ENCODE measurements at regions not wholly inside any gene's neighbourhood (a gene's known extent, or its start where the extent isn't known, plus 50 kb on each side); places are given as distances from the start of the nearest gene placed in this dataset.
"Not testable (repeated sequence)": the region's sequence is repeated elsewhere in the genome, so short reads cannot be mapped to it uniquely, and the experiment has no call there.

- DNase-seq: no peak
These were observed 1942.6 kb downstream of the PCDH7 start for GRCh38 chr4:32662803-32663202.

DNA sequence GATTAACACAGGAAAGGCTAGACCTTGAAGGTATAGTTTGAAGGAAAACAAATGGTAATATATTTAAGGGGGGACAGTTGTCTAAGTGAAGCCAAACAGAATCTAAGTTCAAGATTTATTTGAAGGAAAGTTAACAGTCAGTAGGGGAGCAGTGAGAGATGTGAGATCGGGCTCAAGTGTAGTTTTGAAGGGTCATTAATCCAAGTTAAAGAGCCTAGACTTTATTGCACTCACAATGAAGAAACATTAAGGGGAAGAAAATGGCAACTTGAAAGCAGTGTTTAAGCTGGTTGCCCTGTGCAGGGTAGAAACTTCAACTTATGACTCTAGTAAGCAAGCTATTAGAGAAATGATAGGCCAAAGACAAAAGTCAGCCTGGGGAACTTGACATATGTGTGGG is 1952.2 kb downstream of the PCDH7 start:
- DNase-seq: no peak

GRCh38 chr4:32680946-32681345 is 1960.8 kb downstream of the PCDH7 start:
- no peak for DNase-seq

DNA sequence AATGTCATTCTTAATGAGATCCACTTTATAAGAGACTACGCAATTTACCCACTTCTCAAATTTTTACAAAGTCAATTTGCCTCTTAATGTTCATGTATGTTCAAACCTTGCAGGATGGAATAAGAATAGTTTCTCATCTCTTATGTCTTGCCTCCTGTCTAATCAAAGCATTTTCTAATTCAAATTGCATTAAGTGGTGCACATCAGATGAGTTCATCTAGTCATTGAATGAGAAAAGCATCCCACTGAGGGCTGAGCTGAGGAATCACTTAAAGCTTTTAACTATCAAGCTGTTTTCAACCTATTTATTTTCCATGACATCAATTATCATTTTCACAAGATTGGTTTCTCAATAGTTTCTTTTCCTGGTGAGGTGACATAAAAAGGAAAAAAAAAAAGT is 1964.0 kb downstream of the PCDH7 start:
- DNase-seq: no peak

GRCh38 chr4:32686123-32686522 is 1966.0 kb downstream of the PCDH7 start:
- DNase-seq: no peak

DNA sequence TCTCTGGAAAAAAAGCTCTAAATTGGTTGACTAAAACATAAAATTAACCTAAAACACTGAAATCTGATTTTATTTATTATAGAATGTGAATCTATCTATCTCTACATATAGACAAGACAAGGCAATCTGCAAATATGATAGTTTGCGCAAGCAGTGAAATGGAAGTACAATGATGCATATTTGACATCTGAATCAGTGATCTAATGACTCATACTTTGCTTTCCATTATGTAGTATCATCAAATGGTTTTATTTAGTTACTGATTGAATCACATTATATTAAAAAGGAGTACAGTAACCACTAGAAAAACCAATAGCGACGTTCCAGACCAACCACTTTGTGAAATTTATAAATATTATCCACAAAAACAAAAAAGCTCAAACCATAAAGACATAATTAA is 1969.3 kb downstream of the PCDH7 start:
- DNase-seq: no peak

GRCh38 chr4:32697281-32697814 is 1977.2 kb downstream of the PCDH7 start:
- DNase-seq: no peak

- no peak for DNase-seq
These were observed 1980.7 kb downstream of the PCDH7 start for GRCh38 chr4:32700838-32701237.

- DNase-seq: no peak
These were observed 1986.7 kb downstream of the PCDH7 start for GRCh38 chr4:32706893-32707292.

DNA sequence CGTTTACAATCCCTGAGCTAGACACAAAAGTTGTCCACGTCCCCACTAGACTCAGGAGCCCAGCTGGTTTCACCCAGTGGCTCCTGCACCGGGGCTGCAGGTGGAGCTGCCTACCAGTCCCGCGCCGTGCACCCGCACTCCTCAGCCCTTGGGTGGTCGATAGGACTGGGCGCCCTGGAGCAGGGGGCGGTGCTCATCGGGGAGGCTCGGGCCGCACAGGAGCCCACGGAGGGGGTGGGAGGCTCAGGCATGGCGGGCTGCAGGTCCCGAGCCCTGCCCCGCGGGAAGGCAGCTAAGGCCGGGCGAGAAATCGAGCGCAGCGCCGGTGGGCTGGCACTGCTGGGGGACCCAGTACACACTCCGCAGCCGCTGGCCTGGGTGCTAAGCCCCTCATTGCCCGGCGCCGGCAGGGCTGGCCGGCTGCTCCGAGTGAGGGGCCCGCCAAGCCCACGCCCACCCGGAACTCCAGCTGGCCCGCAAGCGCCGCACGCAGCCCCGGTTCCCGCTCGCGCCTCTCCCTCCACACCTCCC is 1996.0 kb downstream of the PCDH7 start:
- DNase-seq: not testable (repeated sequence)

DNA sequence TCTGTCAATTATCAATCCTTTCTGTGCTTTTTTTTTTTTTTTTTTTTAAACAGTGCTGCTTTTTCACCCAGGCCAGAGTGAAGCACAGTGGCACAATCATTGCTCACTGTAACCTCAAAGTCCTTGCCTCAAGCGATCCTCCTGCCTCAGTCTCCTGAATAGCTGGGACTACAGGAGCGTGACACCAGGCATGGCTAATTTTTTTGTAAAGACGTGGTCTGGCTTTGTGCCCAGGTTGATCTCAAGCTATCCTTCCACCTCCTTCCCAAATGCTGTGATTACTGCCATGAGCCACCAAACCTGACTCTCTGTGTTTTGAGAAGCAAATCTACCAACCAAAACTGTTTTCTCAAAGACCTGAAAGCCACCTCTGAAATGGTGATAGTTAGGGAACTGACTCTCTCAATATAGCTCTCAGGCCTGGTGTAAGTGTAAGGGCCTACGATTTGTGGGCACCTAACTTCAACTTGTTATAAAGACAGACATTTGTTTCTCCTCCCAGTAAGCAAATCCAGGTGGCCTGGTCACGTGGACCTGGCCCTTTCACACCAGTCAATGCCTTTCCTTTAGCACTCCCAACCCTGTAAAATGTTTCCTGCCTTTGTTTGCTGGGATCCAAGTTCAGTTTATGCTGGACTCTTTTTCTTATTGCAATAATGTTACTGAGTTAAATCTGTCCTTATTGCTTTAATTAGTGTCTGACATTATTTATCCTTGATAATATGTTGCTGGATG is 2015.9 kb downstream of the PCDH7 start:
- DNase-seq: no peak

DNA sequence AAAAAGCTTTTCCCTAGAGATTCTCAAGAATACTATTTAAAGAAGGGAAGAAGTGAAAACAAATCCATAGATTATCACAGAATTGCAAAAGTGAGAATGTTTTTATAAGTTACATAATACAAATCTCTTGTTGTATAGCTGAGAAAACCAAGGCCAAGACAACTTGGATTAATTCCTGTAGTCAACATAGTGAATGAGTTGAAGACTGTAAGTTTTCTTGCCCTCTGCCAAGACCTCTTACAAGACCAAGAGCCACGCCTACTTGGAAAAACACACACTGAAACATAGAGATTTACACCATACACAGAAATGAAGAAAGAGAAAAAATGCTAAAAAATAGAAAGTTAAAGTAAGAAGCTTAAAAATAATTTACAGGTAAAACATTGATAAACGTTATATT is 2024.0 kb downstream of the PCDH7 start:
- DNase-seq: no peak

GRCh38 chr4:32745351-32745750 is 2025.2 kb downstream of the PCDH7 start:
- DNase-seq: no peak

GRCh38 chr4:32748061-32748460 is 2027.9 kb downstream of the PCDH7 start:
- DNase-seq: no peak

GRCh38 chr4:32748498-32748897 is 2028.3 kb downstream of the PCDH7 start:
- DNase-seq: no peak

DNA sequence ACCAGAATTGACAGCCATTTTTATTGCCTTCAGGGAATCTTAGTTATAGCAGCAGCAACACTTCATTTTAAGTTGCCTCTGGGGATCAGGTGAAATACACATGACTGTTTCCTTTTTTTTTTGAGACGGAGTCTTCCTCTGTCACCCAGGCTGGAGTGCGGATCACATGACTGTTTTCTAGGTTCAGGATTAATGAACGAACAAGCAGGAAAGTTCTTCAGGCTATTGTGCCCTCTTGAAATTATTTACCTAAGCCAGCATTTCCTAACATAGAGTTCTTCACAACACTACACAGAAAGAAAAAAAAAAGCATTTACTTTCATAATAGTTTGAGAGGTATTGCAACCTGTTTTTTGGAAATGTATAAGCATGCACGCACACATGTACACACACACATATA is 2032.8 kb downstream of the PCDH7 start:
- DNase-seq: no peak

DNA sequence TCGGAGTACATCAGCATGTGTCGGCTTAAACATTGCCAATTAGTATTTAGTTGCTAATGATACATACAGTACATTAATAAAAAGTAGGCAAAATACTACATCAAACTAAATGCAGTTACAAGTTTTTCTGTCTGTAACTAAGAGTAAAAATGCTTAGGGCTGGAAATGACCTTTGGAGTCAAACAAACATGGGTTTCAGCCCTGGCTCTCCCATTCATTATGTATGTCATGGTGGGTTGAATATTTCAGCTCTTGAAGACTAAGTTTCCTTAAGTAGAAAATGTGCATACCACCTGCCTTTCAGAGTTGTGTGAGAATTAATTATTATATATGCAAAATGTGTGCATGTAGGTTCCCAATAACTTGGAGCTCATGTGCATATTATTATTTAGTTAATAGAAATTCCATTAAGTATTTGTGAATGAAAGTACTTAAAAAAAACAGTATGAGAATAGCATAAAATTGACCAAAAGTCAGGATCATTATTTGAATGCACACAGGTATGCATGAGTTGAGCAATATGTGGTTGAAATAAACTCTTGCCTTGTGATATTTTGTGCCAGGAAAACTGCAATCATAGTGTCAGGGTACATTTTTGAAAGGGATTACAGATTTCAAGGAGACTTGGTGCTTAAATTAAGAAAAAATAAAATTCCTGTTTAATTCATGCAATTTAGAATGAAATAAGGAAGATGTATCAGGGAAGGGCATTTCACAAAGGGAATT is 2048.7 kb downstream of the PCDH7 start:
- DNase-seq: no peak

DNA sequence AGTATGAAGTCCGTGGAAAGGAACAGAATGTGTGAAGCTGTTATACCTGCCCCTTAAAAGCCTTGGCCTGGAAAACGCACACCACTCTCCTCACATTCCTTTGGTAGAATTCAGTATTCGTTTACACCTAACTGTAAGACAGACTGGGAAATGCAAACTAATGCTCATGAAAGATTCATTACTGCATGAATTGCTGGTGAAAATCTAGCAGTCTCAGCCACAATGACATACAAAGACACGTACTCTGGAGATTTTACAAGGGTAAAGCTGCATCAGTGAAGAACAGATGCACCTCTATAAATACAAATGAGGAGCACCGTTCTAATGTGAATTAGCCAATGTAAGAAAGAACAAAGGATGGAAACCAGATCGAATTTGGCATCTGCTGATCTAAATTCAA is 2051.3 kb downstream of the PCDH7 start:
- DNase-seq: no peak

GRCh38 chr4:32775049-32775448 is 2054.9 kb downstream of the PCDH7 start:
- DNase-seq: no peak

DNA sequence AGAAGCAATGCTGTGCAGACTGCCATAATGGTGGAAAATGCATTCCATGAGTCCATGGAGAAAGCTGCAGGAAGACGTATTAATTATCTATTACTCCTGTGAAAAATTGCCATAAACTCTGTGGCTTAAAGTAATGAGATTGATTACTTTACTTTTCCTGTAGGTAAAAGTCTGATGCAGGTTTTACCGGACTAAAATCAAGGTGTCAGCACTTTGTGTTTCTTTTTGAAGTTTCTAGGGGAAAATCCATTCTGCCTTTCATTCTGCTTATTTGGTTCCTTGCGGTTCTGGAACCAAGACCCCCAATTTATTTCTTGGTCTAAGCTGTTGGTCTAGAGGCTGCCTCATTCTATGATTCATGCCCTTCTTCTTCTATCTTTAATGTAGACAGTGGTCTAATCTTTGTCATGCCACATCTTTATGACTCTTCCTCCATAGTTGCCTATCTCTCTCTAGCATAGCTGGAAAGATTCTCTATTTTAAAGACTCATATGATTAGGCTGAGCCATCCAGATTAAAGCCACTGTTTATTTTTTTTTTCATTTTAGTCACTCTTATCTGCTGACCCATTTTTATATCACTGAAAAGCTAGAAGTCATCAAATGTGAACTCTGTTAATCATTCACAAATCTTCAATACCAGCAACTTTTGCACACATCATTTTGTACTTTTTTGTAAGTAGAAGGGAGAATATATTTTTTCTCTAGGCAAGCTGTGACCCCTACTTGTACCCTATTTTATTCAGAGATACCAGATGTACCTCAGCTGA is 2056.4 kb downstream of the PCDH7 start:
- DNase-seq: no peak

- no peak for DNase-seq
These were observed 2057.9 kb downstream of the PCDH7 start for GRCh38 chr4:32778025-32778424.

DNA sequence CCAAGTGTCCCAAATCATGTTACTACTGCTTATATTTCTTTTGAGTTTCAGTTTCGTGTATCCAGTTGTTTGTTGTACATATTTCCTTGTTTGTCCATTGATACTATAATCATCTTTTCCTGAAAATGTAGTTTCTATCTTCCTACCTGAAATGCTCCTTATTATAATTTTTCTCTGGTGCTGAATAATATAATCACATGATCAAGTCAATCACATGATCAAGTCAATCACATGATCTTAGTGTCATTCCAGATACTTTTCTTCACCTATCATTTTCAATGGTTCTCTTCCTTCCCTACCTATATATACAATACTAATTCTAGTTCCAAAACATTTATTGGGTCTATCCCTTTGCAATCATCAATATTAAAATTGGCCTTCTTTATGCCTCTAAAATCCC is 2058.8 kb downstream of the PCDH7 start:
- no peak for DNase-seq

DNA sequence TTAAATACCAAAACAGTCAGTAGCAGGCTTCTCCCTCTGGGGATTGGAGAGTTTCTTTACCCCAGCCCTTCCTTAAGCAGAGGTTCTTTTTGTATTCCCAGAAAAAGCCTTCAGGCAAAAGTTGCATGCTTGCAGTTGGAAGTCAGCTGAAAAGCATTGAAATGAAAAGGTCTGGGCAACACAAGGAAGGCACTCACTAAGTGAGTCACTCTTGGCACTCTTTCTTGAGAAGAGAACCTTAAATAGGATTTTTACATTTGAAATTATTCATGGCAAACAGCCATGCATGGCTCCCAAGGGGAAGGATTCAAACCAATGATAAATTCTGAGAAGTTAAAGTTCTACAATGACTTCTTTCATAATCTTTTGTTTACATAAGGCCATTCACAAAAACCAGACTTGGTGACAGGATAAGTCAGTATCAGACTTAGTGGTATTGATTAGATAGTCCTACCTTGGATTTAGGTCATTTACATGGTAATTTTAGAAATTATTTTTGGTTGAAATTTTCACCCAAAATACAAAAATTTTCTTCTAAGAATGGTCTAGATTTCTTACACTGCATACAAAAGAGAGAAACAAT is 2068.9 kb downstream of the PCDH7 start:
- no peak for DNase-seq

Data from NCI-H2029 treated with DMSO at 0.1 percent for 48 hours (cell line).